H1 (cell line): ENCODE measurements at regions not wholly inside any gene's neighbourhood (a gene's known extent, or its start where the extent isn't known, plus 50 kb on each side); places are given as distances from the start of the nearest gene placed in this dataset.

ENCODE experiments used
- CTCF ChIA-PET: fragments of 300-600 bp; sonication (Branson Sonifier 250); formaldehyde crosslinking; loops from one replicate; lab custom pipeline; 2021; ENCODE audit not compliant: partially characterized antibody; lab: Charles Lee
- POLR2A ChIA-PET: fragments of 300-600 bp; sonication (Branson Sonifier 250); formaldehyde crosslinking; loops from one replicate; lab custom pipeline; 2021; ENCODE audit warnings: inconsistent platforms; ENCODE audit not compliant: partially characterized antibody; lab: Charles Lee
- DNase-seq, 2 experiments: peaks; one replicate each; pipeline versions ENCODE4 v3.0.0 to v3.0.0-alpha.2; 2010 to 2022; ENCODE audit warnings: low spot score in 2 of 2, low read depth in 1 of 2, mixed read lengths in 1 of 2
- FAIRE-seq: peaks from 2 replicates; lab custom pipeline; 2011; peaks lifted over from hg19 to GRCh38; lab: Jason Lieb, UNC
- H2AFZ ChIP-seq: 2 replicates; pipeline ENCODE4 v1.8.1; 2012; ENCODE audit warnings: low read length, inconsistent platforms
- H2AK5ac ChIP-seq: 2 replicates; pipeline ENCODE4 v1.6.1; 2013; ENCODE audit warnings: low read depth, low read length
- H2BK120ac ChIP-seq: replicated peaks from 2 replicates; pipeline ENCODE3; 2013; ENCODE audit warnings: low read depth, low read length, inconsistent platforms
- H2BK12ac ChIP-seq: 2 replicates; pipeline ENCODE4 v1.6.1; 2013; ENCODE audit warnings: low read depth, low read length
- H2BK15ac ChIP-seq: 2 replicates; pipeline ENCODE4 v1.6.1; 2013; ENCODE audit warnings: low read length
- H2BK20ac ChIP-seq: 2 replicates; pipeline ENCODE4 v1.6.1; 2013; ENCODE audit warnings: low read length
- H2BK5ac ChIP-seq: 2 replicates; pipeline ENCODE4 v1.6.1; 2013; ENCODE audit warnings: low read depth, low read length
- H3K14ac ChIP-seq: 2 replicates; pipeline ENCODE4 v1.6.1; 2013; ENCODE audit warnings: inconsistent platforms; ENCODE audit not compliant: insufficient read length
- H3K18ac ChIP-seq: 2 replicates; pipeline ENCODE4 v1.6.1; 2013; ENCODE audit warnings: low read length; ENCODE audit errors: extremely low read depth
- H3K23ac ChIP-seq: 2 replicates; pipeline ENCODE4 v1.6.1; 2013; ENCODE audit warnings: inconsistent platforms; ENCODE audit not compliant: insufficient read length
- H3K23me2 ChIP-seq: 2 replicates; pipeline ENCODE4 v1.6.1; 2013; ENCODE audit warnings: low read depth, low read length
- H3K27ac ChIP-seq: 2 replicates; pipeline ENCODE4 v1.6.1; 2011; ENCODE audit warnings: low read depth, low read length, inconsistent platforms
- H3K27me3 ChIP-seq, 4 experiments: replicated peaks in 1 of 4; 1 replicate in 1 of 4; 2 replicates in 3 of 4; pipeline versions ENCODE4 v1.6.1 to v1.8.1; 2011 to 2013; ENCODE audit warnings: low read length in 3 of 4, mild to moderate bottlenecking in 3 of 4, inconsistent platforms in 2 of 4, mixed read lengths in 2 of 4, moderate library complexity in 1 of 4; ENCODE audit not compliant: control insufficient read depth in 3 of 4, insufficient read depth in 3 of 4; ENCODE audit errors: extremely low read depth in 1 of 4
- H3K36me3 ChIP-seq, 4 experiments: 2 replicates each; pipeline versions ENCODE4 v1.6.1 to v1.8.1; 2011 to 2013; ENCODE audit warnings: mild to moderate bottlenecking in 4 of 4, low read length in 3 of 4, moderate library complexity in 2 of 4, control low read depth in 1 of 4, inconsistent platforms in 1 of 4; ENCODE audit not compliant: insufficient read depth in 4 of 4, control insufficient read depth in 2 of 4
- H3K4ac ChIP-seq: replicated peaks from 2 replicates; pipeline ENCODE3; 2013; ENCODE audit warnings: low read length, low read depth, mixed read lengths, inconsistent platforms; ENCODE audit not compliant: insufficient read length
- H3K4me1 ChIP-seq, 4 experiments: replicated peaks in 1 of 4; 1 replicate in 1 of 4; 2 replicates in 3 of 4; pipeline versions ENCODE4 v1.6.1 to v1.8.1; 2011 to 2013; ENCODE audit warnings: low read length in 3 of 4, inconsistent platforms in 2 of 4, mixed read lengths in 1 of 4; ENCODE audit not compliant: insufficient read depth in 4 of 4, control insufficient read depth in 3 of 4
- H3K4me2 ChIP-seq, 2 experiments: 2 replicates each; pipeline versions ENCODE4 v1.6.1 to v1.8.1; 2011 to 2013; ENCODE audit warnings: low read depth in 2 of 2, low read length in 2 of 2, control low read depth in 1 of 2, inconsistent platforms in 1 of 2, mild to moderate bottlenecking in 1 of 2; ENCODE audit not compliant: insufficient read depth in 1 of 2
- H3K4me3 ChIP-seq, 4 experiments: fragments of 200-600, 300-600 bp in 1 of 4; sonication (generic), shearing (Covaris generic), sonication (Bioruptor Twin) in 1 of 4; 2 replicates each; pipeline versions ENCODE4 v1.5.1 to v1.8.1; 2011 to 2016; ENCODE audit warnings: low read length in 4 of 4, low read depth in 3 of 4, control low read depth in 2 of 4, inconsistent platforms in 2 of 4, mild to moderate bottlenecking in 2 of 4, mixed read lengths in 1 of 4, moderate library complexity in 1 of 4; ENCODE audit not compliant: insufficient read depth in 2 of 4; ENCODE audit errors: extremely low read depth in 1 of 4
- H3K56ac ChIP-seq: replicated peaks from 2 replicates; pipeline ENCODE3; 2013; ENCODE audit warnings: low read depth, mild to moderate bottlenecking, mixed read lengths, low read length, inconsistent platforms; ENCODE audit not compliant: insufficient read length
- H3K79me1 ChIP-seq: 2 replicates; pipeline ENCODE4 v1.6.1; 2013; ENCODE audit warnings: low read depth, low read length, control low read depth
- H3K79me2 ChIP-seq, 2 experiments: 2 replicates each; pipeline versions ENCODE4 v1.6.1 to v1.8.1; 2012 to 2013; ENCODE audit warnings: low read length in 2 of 2, mild to moderate bottlenecking in 2 of 2, inconsistent platforms in 1 of 2; ENCODE audit not compliant: insufficient read depth in 2 of 2, control insufficient read depth in 1 of 2
- H3K9ac ChIP-seq, 4 experiments: replicated peaks in 1 of 4; 1 replicate in 1 of 4; 2 replicates in 3 of 4; pipeline versions ENCODE4 v1.6.1 to v1.8.1; 2011 to 2013; ENCODE audit warnings: low read depth in 3 of 4, low read length in 3 of 4, control low read depth in 2 of 4, mild to moderate bottlenecking in 2 of 4, moderate library complexity in 2 of 4, inconsistent platforms in 1 of 4; ENCODE audit errors: extremely low read depth in 1 of 4
- H3K9me3 ChIP-seq, 2 experiments: 2 replicates each; pipeline versions ENCODE4 v1.6.1 to v1.8.1; 2012 to 2013; ENCODE audit warnings: mild to moderate bottlenecking in 2 of 2, moderate library complexity in 2 of 2, control low read depth in 1 of 2, inconsistent platforms in 1 of 2, low read depth in 1 of 2, low read length in 1 of 2, mixed read lengths in 1 of 2; ENCODE audit not compliant: insufficient read depth in 2 of 2
- H4K20me1 ChIP-seq, 2 experiments: replicated peaks in 1 of 2; 2 replicates each; pipeline versions ENCODE3 to v1.8.1; 2011 to 2013; ENCODE audit warnings: inconsistent platforms in 2 of 2, low read length in 2 of 2, mild to moderate bottlenecking in 1 of 2; ENCODE audit not compliant: insufficient read depth in 2 of 2, control insufficient read depth in 1 of 2
- H4K5ac ChIP-seq: 2 replicates; pipeline ENCODE4 v1.6.1; 2013; ENCODE audit warnings: low read length, low read depth, mixed read lengths, inconsistent platforms; ENCODE audit not compliant: insufficient read length
- H4K8ac ChIP-seq: 2 replicates; pipeline ENCODE4 v1.8.0; 2013; ENCODE audit warnings: mild to moderate bottlenecking, moderate library complexity, low read length, inconsistent platforms; ENCODE audit not compliant: insufficient read depth; ENCODE audit errors: extremely low read depth
- H4K91ac ChIP-seq: replicated peaks from 2 replicates; pipeline ENCODE3; 2013; ENCODE audit warnings: low read length, mixed read lengths, inconsistent platforms; ENCODE audit not compliant: insufficient read length
- PHF8 ChIP-seq: fragments of 200-600 bp; sonication (generic); conservative IDR thresholded peaks from 2 replicates; pipeline ENCODE4 v1.7.1; 2012; ENCODE audit warnings: low read depth, mild to moderate bottlenecking, inconsistent platforms, low read length, moderate library complexity
- SRF ChIP-seq: IDR thresholded peaks from 2 replicates; pipeline ENCODE4 v1.6.1; 2011; ENCODE audit warnings: mild to moderate bottlenecking, low read depth, low read length, moderate library complexity
- WGBS, 2 experiments: shearing (Covaris generic) in 1 of 2; methylation state at CpG; one replicate each; pipeline versions ENCODE4 v1.1.6 to v1.1.7; 2013 to 2015; ENCODE audit warnings: low lambda C conversion rate in 2 of 2, mixed read lengths in 2 of 2, inconsistent platforms in 1 of 2, low coverage in 1 of 2, missing lambda C conversion rate in 1 of 2; ENCODE audit not compliant: insufficient replicate concordance in 2 of 2, insufficient coverage in 1 of 2, insufficient read length in 1 of 2; ENCODE audit errors: extremely low coverage in 1 of 2, missing lambda C conversion rate in 1 of 2; 5-methylcytosine and 5-hydroxymethylcytosine counted together

- Histone ChIP-seq H2AFZ (no peak overlapping the region), H2BK5ac (no peak overlapping the region), H3K27me3 (no peaks in the 10 kb centered on the region), H3K79me1 (no peaks in the 10 kb centered on the region), H3K23ac (no peak overlapping the region), H3K4ac (no peak overlapping the region), H3K79me2 (no peaks in the 10 kb centered on the region), H2AK5ac (no peak overlapping the region), H4K5ac (no peak overlapping the region), H3K23me2 (no peaks in the 10 kb centered on the region), H4K91ac (no peak overlapping the region), H3K36me3 (no peaks in the 10 kb centered on the region), H3K4me2 (no peak overlapping the region), H2BK120ac (no peak overlapping the region), H3K56ac (no peak overlapping the region), H2BK12ac (no peak overlapping the region), H3K14ac (no peak overlapping the region), H3K9ac (no peak overlapping the region), H3K9me3 (no peaks in the 10 kb centered on the region), H2BK15ac (no peak overlapping the region), H4K20me1 (no peaks in the 10 kb centered on the region), H2BK20ac (no peak overlapping the region), H3K27ac (no peak overlapping the region), H3K4me3 (no peak overlapping the region), H4K8ac (no peak overlapping the region), H3K18ac (no peak overlapping the region), H3K4me1 (no peaks in the 10 kb centered on the region; a peak in 3 of 7 replicates)
- FAIRE-seq (no peak), DNase-seq (no peak)
- TF ChIP-seq PHF8 (no peak), SRF (no peak)
- ChIA-PET CTCF (interaction anchor here (0.7 to 1.0 kb wide), 3 partner anchors 41 to 516 kb away, joined by 3 to 4 read pairs (median 3); no protein-coding TSS in a partner anchor), POLR2A (interaction anchor here (0.7 kb wide), 1 partner anchor 139 kb away, joined by 3 read pairs; no protein-coding TSS in a partner anchor)
- 87% methylated on average over 2 of the region's 2 CpGs; no CpG with 5 or more reads in 1 of the 2 experiments for WGBS, 2 experiments
Observed at GRCh38 chr15:35698966-35699575, 153.1 kb upstream of the DPH6 start.
